HCT116 (cell line): ENCODE measurements at regions not wholly inside any gene's neighbourhood (a gene's known extent, or its start where the extent isn't known, plus 50 kb on each side); places are given as distances from the start of the nearest gene placed in this dataset.

Experiments
- ATAC-seq: fragments of 200-7000 bp; cut with Tn5 transposase; 2 replicates; pipeline ENCODE4 v1.9.1; 2020; ENCODE audit warnings: mild to moderate bottlenecking, moderate library complexity
- BruUV-seq: library from RNA; stranded (reverse); fragments of 400-500 nt; replicated peaks from 2 replicates; lab custom pipeline; 2021; lab: Mats Ljungman, UMichigan
- CTCF ChIA-PET: fragments of 300-600 bp; sonication (Branson Sonifier 250); formaldehyde crosslinking; loops from one replicate; lab custom pipeline; 2021; ENCODE audit warnings: antibody characterized with exemption; lab: Charles Lee
- POLR2A ChIA-PET: fragments of 300-600, 350-600 bp; sonication (Branson Sonifier 250); formaldehyde crosslinking; loops from one replicate; lab custom pipeline; 2021; ENCODE audit warnings: antibody characterized with exemption; lab: Charles Lee
- RAD21 ChIA-PET, 2 experiments: fragments of 300-600 bp; sonication (Branson Sonifier 250); formaldehyde crosslinking; loops; one replicate each; lab custom pipeline; 2023; ENCODE audit warnings: low total read pairs in 2 of 2; ENCODE audit not compliant: uncharacterized antibody in 2 of 2, unreplicated experiment in 2 of 2, low non-redundant PET in 1 of 2; lab: Charles Lee
- DNase-seq: peaks from one replicate; pipeline ENCODE4 v3.0.0-alpha.2; 2010; ENCODE audit warnings: low read depth, low spot score
- H2AFZ ChIP-seq: fragments of 200-600 bp; shearing (Covaris generic), sonication (generic); 2 replicates; pipeline ENCODE4 v1.6.1; 2017; ENCODE audit warnings: low read depth, mixed run types, mixed read lengths, antibody characterized with exemption, low read length; ENCODE audit not compliant: poor library complexity, severe bottlenecking
- H3K27ac ChIP-seq: 2 replicates; pipeline ENCODE4 v1.5.1; 2012; ENCODE audit warnings: low read depth, low read length
- H3K27me3 ChIP-seq: fragments of 200-600 bp; sonication (generic); 2 replicates; pipeline ENCODE4 v1.6.1; 2016; ENCODE audit warnings: mixed run types, low read length, mixed read lengths; ENCODE audit not compliant: insufficient read depth
- H3K36me3 ChIP-seq, 2 experiments: fragments of 200-500 bp in 1 of 2; fragments of 200-600 bp in 1 of 2; sonication (Bioruptor generic) in 1 of 2; sonication (generic) in 1 of 2; 2 replicates each; pipeline versions ENCODE4 v1.5.1 to v1.6.1; 2014 to 2016; ENCODE audit warnings: low read length in 2 of 2, inconsistent platforms in 1 of 2, mixed read lengths in 1 of 2, mixed run types in 1 of 2; ENCODE audit not compliant: insufficient read depth in 2 of 2, control insufficient read depth in 1 of 2
- H3K4me1 ChIP-seq, 2 experiments: fragments of 200-600 bp in 1 of 2; sonication (generic) in 1 of 2; 2 replicates each; pipeline versions ENCODE4 v1.5.1 to v1.6.1; 2012 to 2017; ENCODE audit warnings: low read length in 2 of 2, inconsistent platforms in 1 of 2, mild to moderate bottlenecking in 1 of 2, mixed read lengths in 1 of 2, mixed run types in 1 of 2, moderate library complexity in 1 of 2; ENCODE audit not compliant: insufficient read depth in 2 of 2, control insufficient read depth in 1 of 2
- H3K4me2 ChIP-seq: fragments of 200-600 bp; sonication (generic); 2 replicates; pipeline ENCODE4 v1.6.1; 2017; ENCODE audit warnings: mixed run types, low read length, mixed read lengths
- H3K4me3 ChIP-seq, 2 experiments: fragments of 200-600 bp in 1 of 2; sonication (generic) in 1 of 2; replicated peaks in 1 of 2; 2 replicates each; pipeline ENCODE4 v1.5.1; 2011 to 2016; ENCODE audit warnings: low read length in 2 of 2, control low read depth in 1 of 2, low read depth in 1 of 2, mild to moderate bottlenecking in 1 of 2, mixed read lengths in 1 of 2, mixed run types in 1 of 2
- H3K79me2 ChIP-seq: fragments of 200-600 bp; sonication (generic); 2 replicates; pipeline ENCODE4 v1.6.1; 2017; ENCODE audit warnings: mild to moderate bottlenecking, mixed run types, low read length, moderate library complexity, mixed read lengths; ENCODE audit not compliant: insufficient read depth
- H3K9ac ChIP-seq: fragments of 200-600 bp; sonication (generic); 2 replicates; pipeline ENCODE4 v1.6.1; 2016; ENCODE audit warnings: low read length, mixed read lengths
- H3K9me2 ChIP-seq: fragments of 200-600 bp; sonication (generic), shearing (Covaris generic); 2 replicates; pipeline ENCODE4 v1.6.1; 2017; ENCODE audit warnings: mixed run types, mild to moderate bottlenecking, moderate library complexity; ENCODE audit not compliant: insufficient read depth
- H3K9me3 ChIP-seq, 2 experiments: fragments of 200-500 bp in 1 of 2; fragments of 200-600 bp in 1 of 2; sonication (Bioruptor generic) in 1 of 2; sonication (generic) in 1 of 2; 2 replicates each; pipeline ENCODE4 v1.6.1; 2014 to 2017; ENCODE audit warnings: low read length in 2 of 2, mixed read lengths in 2 of 2, inconsistent platforms in 1 of 2, low read depth in 1 of 2, mild to moderate bottlenecking in 1 of 2, mixed run types in 1 of 2, moderate library complexity in 1 of 2; ENCODE audit not compliant: control insufficient read depth in 1 of 2, insufficient read depth in 1 of 2
- H4K20me1 ChIP-seq: fragments of 200-600 bp; sonication (generic), shearing (Covaris generic); 2 replicates; pipeline ENCODE4 v1.6.1; 2017; ENCODE audit warnings: mixed run types, mild to moderate bottlenecking, moderate library complexity; ENCODE audit not compliant: insufficient read depth
- CBX3 ChIP-seq: IDR thresholded peaks from 2 replicates; pipeline ENCODE4 v1.6.1; 2012; ENCODE audit warnings: low read depth
- CEBPB ChIP-seq: IDR thresholded peaks from 2 replicates; pipeline ENCODE4 v1.6.1; 2012; ENCODE audit warnings: low read depth
- EGR1 ChIP-seq: IDR thresholded peaks from 2 replicates; pipeline ENCODE4 v1.6.1; 2012; ENCODE audit warnings: low read depth
- ELF1 ChIP-seq: IDR thresholded peaks from 2 replicates; pipeline ENCODE4 v1.6.1; 2012; ENCODE audit warnings: low read depth, borderline replicate concordance
- EZH2 ChIP-seq: fragments of 200-600 bp; sonication (generic); IDR thresholded peaks from 2 replicates; pipeline ENCODE4 v1.6.1; 2017; ENCODE audit warnings: antibody characterized with exemption, mixed run types
- EZH2phosphoT487 ChIP-seq: fragments of 200-600 bp; IDR thresholded peaks from 2 replicates; pipeline ENCODE4 v1.6.1; 2018; ENCODE audit warnings: antibody characterized with exemption, borderline replicate concordance
- FOSL1 ChIP-seq: IDR thresholded peaks from 2 replicates; pipeline ENCODE4 v1.6.1; 2012; ENCODE audit warnings: low read depth
- POLR2A ChIP-seq: IDR thresholded peaks from 2 replicates; pipeline ENCODE4 v1.7.0; 2011; ENCODE audit warnings: borderline replicate concordance; ENCODE audit not compliant: insufficient read depth, insufficient read length; ENCODE audit errors: extremely low read depth
- POLR2AphosphoS5 ChIP-seq: IDR thresholded peaks from 2 replicates; pipeline ENCODE4 v1.6.1; 2011; ENCODE audit warnings: mild to moderate bottlenecking, low read depth, low read length, moderate library complexity
- RAD21 ChIP-seq: IDR thresholded peaks from 2 replicates; pipeline ENCODE4 v1.6.1; 2012; ENCODE audit warnings: low read depth, mild to moderate bottlenecking
- SIN3A ChIP-seq: IDR thresholded peaks from 2 replicates; pipeline ENCODE4 v1.6.1; 2012; ENCODE audit warnings: low read depth
- SRF ChIP-seq: IDR thresholded peaks from 2 replicates; pipeline ENCODE4 v1.6.1; 2012; ENCODE audit warnings: low read depth
- TCF7L2 ChIP-seq: IDR thresholded peaks from 2 replicates; pipeline ENCODE4 v1.7.0; 2011; ENCODE audit warnings: borderline replicate concordance, inconsistent platforms; ENCODE audit not compliant: insufficient read depth, insufficient read length; ENCODE audit errors: extremely low read depth
- ZBTB33 ChIP-seq: IDR thresholded peaks from 2 replicates; pipeline ENCODE4 v1.6.1; 2011; ENCODE audit warnings: mild to moderate bottlenecking, low read length, moderate library complexity; ENCODE audit not compliant: insufficient replicate concordance; ENCODE audit errors: extremely low read depth
- ZFX ChIP-seq: fragments of 450-650 bp; IDR thresholded peaks from 2 replicates; pipeline ENCODE4 v1.6.1; 2017
- ZNF274 ChIP-seq: fragments of 200-500 bp; sonication (Bioruptor generic); IDR thresholded peaks from 2 replicates; pipeline ENCODE4 v1.6.1; 2014; ENCODE audit warnings: mild to moderate bottlenecking, low read depth, low read length, inconsistent platforms
- intact Hi-C: fragments of 100-400 bp; cut with micrococcal nuclease; formaldehyde crosslinking; loops from 2 replicates; pipeline ENCODE4 v1.10.0; 2022
- TF ChIP-seq, protein P1 (sequence below), 3 experiments: fragments of 200-600 bp in 1 of 3; sonication (generic) in 1 of 3; IDR thresholded peaks in 2 of 3; conservative IDR thresholded peaks in 1 of 3; 2 replicates each; pipeline ENCODE4 v1.5.1; 2012 to 2017; ENCODE audit warnings: low read depth in 2 of 3, low read length in 2 of 3, antibody characterized with exemption in 1 of 3, borderline replicate concordance in 1 of 3, control low read depth in 1 of 3, mild to moderate bottlenecking in 1 of 3, mixed read lengths in 1 of 3, mixed run types in 1 of 3, moderate library complexity in 1 of 3; ENCODE audit not compliant: insufficient read depth in 1 of 3
- TF ChIP-seq, protein P2 (sequence below): IDR thresholded peaks from 2 replicates; pipeline ENCODE4 v1.6.1; 2012
- TF ChIP-seq, protein P3 (sequence below): IDR thresholded peaks from 2 replicates; pipeline ENCODE4 v1.6.1; 2012

- Histone ChIP-seq H3K4me1 (no peaks in the 10 kb centered on the region), H3K9me3 (peaks cover 8 to 17% of the 10 kb centered on the region in 2 experiments; a peak in 2 of 4 replicates), H3K27ac (no peak overlapping the region), H3K4me2 (no peak overlapping the region), H3K9ac (no peak overlapping the region), H3K79me2 (no peaks in the 10 kb centered on the region), H3K9me2 (no peaks in the 10 kb centered on the region), H2AFZ (no peak overlapping the region), H3K4me3 (no peak overlapping the region), H4K20me1 (no peaks in the 10 kb centered on the region), H3K27me3 (no peaks in the 10 kb centered on the region), H3K36me3 (no peaks in the 10 kb centered on the region)
- TF ChIP-seq ZBTB33 (no peak), EGR1 (no peak), SIN3A (no peak), POLR2A (no peak), CEBPB (no peak), FOSL1 (no peak), ELF1 (no peak), ZNF274 (no peak), ZFX (no peak), CBX3 (no peak), TCF7L2 (no peak), POLR2AphosphoS5 (no peak), SRF (no peak), EZH2phosphoT487 (no peak), EZH2 (no peak), RAD21 (no peak)
- TF ChIP-seq, protein P1, sequence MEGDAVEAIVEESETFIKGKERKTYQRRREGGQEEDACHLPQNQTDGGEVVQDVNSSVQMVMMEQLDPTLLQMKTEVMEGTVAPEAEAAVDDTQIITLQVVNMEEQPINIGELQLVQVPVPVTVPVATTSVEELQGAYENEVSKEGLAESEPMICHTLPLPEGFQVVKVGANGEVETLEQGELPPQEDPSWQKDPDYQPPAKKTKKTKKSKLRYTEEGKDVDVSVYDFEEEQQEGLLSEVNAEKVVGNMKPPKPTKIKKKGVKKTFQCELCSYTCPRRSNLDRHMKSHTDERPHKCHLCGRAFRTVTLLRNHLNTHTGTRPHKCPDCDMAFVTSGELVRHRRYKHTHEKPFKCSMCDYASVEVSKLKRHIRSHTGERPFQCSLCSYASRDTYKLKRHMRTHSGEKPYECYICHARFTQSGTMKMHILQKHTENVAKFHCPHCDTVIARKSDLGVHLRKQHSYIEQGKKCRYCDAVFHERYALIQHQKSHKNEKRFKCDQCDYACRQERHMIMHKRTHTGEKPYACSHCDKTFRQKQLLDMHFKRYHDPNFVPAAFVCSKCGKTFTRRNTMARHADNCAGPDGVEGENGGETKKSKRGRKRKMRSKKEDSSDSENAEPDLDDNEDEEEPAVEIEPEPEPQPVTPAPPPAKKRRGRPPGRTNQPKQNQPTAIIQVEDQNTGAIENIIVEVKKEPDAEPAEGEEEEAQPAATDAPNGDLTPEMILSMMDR (IDR thresholded peaks at IDR 0.05 in 2 of 3, conservative IDR thresholded peaks at IDR 0.05 in 1 of 3; ENCODE audit: borderline replicate concordance in 1 of 3, insufficient read depth in 1 of 3, low read depth in 2 of 3, low read length in 2 of 3): no peak
- TF ChIP-seq, protein P2, sequence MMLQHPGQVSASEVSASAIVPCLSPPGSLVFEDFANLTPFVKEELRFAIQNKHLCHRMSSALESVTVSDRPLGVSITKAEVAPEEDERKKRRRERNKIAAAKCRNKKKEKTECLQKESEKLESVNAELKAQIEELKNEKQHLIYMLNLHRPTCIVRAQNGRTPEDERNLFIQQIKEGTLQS: no peak
- TF ChIP-seq, protein P3, sequence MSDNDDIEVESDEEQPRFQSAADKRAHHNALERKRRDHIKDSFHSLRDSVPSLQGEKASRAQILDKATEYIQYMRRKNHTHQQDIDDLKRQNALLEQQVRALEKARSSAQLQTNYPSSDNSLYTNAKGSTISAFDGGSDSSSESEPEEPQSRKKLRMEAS: no peak
- ChIA-PET POLR2A (no interaction called here), RAD21 (no interaction called here), CTCF (no interaction called here)
- intact Hi-C loops: no loop called here
- ATAC-seq (no peak), DNase-seq (no peak)
- no TSS peak for BruUV-seq
Observed at GRCh38 chr5:15376803-15377202, 123.2 kb upstream of the FBXL7 start.
